HG03095 (cell line): ENCODE measurements at regions not wholly inside any gene's neighbourhood (a gene's known extent, or its start where the extent isn't known, plus 50 kb on each side); places are given as distances from the start of the nearest gene placed in this dataset.
"Not testable (repeated sequence)": the region's sequence is repeated elsewhere in the genome, so short reads cannot be mapped to it uniquely, and the experiment has no call there.

Source experiments
- ATAC-seq: cut with Tn5 transposase; IDR thresholded peaks from one replicate; pipeline ENCODE4 v1.9.1; 2021; ENCODE audit warnings: moderate library complexity; ENCODE audit not compliant: unreplicated experiment

DNA sequence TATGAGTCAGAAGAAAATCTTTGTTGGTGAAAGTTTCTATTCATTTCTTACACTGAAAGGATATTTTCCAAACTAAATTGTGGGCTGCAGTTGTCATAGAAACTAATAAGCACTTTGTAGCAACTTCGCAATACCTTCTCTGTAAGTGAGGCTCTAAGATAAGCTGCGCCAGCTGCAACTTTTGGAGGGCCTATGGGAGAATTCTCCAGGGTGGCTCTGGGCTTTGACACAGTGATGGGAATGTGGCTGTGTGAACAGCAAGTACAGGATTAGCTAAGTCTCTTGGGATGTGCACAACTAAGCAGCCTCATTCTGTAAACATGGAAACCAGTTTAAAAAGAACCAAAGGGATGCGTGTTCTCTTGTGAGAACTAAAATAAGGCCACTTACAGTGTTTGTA lies 124.6 kb upstream of the SGO1 start:
- no peak for ATAC-seq

DNA sequence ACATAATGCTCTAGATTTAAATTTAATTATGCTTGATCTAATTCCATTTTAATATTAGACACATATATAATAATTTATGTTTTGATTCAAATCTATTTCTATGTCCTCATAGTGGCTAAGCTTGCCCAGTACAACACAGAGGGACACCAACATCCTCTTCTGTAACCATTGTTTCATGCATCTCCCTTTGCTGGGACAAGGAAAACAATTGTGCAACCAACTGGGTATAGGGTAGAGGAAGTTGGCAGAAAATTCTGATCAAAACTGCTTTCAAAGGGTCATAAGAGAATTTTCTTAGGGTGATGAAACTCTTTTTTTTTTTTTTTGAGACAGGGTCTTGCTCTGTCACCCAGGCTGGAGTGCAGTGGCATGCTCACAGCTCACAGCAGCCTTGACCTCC lies 121.4 kb upstream of the SGO1 start:
- no peak for ATAC-seq

DNA sequence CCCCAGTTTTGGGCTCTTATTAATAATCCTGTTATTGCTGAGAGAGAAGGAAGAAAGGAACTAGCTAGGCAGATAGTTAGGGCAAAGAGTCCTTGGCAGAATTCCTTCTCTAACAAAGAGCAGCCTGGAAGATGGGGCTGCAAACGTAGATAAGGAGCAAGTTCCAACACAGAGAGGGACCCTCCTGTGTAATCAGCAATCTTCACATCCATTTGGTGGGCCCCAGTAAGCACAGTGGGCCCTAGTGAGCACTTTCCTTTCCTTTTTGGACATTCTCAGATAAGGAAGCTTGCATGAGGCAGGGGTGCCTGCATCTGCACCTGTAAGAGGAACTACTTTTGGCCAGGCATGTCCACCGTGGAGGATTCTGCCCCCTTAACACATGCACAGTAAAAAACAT lies 119.6 kb upstream of the SGO1 start:
- no peak for ATAC-seq

DNA sequence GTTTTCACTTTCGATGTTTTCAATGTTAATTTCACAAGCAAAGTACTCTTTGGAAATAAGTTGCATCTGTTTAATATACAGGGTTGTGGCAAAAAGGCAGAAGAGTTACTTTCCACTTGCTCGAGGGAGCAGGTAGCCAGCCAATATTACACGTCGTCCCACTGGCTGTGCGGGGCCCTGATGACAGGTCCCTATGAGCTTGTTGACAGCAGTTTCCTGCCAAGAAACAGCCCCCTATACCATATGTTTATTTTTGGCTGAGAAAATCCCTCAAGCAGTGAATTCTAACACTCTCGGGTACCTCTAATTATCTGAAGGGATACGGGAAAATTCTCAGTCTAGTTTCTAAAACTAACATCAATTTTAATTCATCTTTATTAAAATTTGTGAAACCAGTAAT lies 116.8 kb upstream of the SGO1 start:
- no peak for ATAC-seq

DNA sequence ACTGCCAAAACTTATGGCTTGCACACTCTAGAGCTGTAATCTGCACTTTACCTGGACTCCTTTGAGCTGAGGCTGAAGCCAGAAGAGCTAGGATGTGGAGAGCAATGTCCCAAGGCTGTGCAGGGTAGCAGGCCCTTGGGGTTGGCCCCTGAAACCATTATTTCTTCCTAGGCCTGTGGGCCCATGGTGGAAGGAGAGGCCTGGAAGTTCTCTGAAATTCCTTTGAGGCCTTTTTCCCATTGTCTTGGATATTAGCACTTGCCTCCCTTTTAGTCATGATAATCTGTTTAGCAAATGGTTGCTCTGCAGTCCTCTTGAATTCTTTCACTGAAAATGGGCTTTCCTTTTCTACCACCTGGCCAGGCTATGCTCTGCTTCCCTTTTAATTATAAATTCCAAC lies 102.0 kb upstream of the SGO1 start:
- ATAC-seq: no peak

DNA sequence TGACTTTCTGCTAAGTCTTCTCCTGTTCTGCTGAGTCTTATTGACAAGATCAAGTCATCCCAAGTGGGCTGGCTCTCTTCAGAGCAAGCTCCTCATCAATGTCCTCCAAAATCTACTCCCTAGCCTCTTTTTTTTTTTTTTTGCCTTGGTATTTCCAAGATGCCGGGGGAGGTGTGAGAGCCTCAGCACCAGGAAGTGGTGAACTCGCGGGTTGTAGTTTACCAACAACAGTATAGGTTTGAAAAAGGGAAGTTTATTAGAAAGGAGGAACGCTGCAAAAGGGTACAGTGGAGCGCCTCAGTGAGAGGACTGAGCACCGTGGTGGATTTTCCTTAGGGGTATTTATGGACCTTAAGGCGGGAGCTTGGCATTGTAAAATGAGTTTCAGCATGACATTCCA lies 94.3 kb upstream of the SGO1 start:
- ATAC-seq: no peak

DNA sequence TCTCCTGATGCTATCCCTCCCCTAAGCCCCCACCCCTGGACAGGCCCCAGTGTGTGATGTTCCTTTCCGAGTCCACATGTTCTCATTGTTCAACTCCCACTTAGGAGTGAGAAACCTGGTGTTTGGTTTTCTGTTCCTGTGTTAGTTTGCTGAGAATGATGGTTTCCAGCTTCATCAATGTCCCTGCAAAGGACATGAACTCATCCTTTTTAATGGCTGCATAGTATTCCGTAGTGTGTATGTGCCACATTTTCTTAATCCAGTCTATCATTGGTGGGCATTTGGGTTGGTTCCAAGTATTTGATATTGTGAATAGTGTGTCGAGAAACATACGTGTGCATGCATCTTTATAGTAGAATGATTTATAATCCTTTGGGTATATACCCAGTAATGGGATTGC lies 80.0 kb upstream of the SGO1 start:
- not testable (repeated sequence) for ATAC-seq

DNA sequence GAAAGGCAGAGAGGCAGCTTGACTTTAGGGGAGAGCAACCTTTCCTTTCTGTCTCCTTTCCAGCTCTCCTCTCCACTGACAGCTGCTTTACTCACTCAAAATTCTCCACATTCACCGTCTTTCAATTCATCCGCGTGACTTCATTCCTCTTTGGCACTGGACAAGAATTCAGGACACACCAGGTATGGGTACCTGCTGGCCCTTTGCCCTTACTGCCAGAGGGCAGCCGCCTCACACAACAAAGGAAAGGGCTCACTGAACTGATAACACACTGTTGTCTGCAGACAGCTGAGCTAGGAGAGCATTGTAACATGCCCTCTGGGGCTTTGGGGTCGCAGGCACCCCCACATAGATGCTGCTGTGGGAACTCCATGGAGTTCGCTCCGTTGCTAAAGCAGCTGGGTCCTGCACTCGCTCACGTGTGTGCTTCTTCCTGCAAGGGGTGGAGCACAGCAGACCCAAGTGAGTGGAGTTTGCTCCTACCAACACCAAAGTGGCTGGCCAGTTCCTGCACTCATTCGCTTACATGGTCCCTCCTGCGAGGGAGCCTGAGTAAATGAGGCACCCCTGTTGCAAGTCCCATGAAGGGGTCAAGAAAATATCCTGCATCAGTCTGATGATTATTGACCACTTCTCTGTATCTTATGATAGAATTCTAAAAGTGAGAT lies 79.0 kb upstream of the SGO1 start:
- ATAC-seq: no peak

DNA sequence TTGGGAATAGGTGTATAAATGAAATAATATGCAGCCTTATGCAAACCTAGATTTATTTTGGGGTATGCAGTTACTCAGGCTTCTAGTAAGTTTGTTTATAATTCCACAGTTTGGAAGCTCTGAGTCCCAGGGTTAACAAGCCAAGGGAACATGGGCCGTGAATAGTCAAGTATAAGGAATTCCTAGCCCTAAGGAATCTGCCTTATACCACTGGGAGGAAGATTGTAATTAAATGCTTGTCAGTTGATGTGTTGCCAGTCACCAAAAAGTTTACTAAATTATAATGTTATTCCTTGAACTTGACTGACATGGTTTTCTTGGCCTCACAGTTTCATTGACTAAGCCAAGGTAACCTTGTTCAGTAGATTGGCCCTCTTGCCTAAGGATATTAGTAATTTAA lies 72.4 kb upstream of the SGO1 start:
- ATAC-seq: no peak

DNA sequence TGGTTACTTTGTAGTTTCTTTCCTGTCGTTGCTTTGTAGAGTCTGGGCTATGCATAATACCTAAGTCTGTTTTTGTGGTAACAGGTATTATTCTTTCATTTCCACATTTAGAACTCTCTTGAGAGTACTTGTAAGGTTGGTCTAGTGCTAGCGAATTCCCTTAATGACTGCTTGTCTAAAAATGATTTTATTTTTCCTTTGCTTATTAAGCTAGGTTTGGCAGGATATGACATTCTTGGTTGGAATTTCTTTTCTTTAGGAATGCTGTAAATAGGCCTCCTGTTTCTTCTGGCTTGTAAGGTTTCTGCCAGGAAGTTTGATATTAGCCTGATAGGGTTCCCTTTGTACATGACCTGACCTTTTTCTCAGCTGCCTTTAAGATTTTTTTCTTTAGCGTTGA lies 70.1 kb upstream of the SGO1 start:
- peak; percentile 94 for ATAC-seq

DNA sequence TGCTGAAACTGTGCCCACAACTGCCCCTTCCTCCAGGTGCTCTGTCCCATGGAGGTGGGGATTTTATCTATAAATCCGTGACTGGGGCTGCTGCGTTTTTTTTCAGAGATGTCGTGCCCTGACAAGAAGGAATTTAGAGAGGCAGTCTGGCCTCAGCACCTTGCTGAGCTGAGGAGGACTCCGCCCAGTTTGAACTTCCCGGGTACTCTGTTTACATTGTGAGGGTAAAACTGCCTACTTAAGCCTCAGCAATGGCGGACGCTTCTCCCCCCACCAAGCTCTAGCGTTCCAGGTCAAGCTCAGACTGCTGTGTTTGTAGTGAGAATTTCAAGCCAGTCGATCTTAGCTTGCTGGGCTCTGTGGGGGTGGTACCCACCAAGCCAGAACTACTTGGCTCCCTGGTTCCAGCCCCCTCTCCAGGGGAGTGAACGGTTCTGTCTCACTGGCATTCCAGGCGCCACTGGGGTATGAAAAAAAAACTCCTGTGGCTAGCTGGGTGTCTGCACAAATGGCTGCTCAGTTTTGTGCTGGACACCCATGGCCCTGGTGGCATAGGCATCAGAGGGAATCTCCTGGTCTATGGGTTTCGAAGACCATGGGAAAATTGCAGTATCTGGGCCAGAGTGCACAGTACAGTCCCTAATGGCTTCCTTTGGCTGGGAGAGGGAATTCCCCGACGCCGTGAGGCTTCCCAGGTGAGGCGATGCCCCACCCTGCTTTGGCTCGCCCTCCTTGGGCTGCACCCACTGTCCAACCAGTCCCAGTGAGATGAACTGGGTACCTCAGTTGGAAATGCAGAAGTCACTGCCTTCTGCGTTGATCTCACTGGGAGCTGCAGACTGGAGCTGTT lies 68.5 kb upstream of the SGO1 start:
- ATAC-seq: no peak

DNA sequence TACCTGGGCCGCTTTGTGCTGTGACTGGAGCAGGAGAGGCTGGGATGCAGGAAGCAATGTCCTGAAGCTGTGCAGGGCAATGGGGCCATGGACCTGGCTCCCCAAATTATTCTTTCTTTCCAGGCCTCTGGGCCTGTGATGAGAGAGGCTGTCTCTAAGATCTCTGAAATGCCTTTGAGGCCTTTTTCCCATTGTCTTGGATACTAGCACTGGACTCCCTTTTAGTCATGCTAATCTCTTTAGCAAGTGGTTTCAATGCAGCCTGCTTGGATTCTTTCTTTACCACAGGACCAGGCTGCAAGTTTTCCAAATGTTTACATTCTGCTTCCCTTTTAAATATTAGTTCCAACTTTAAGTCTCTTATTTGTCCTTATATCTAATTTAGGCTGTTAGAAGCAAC lies 64.8 kb upstream of the SGO1 start:
- ATAC-seq: no peak

DNA sequence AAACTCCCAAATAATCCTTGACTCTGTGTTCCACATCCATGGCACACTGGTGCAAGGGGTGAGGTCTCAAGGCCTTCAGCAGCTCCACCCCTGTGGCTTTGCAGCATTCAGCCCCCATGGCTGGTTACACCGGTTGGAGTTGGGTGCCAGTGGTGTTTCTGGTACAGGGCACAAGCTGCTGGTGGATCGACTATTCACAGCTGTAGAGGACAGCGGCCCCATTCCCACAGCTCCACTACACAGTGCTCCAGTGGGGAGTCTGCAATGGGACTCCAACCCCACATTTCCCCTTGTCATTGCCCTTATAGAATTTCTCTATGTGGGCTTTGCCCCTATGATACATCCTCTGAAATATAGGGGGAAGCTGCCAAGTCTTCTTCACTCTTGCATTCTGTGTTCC lies 64.3 kb upstream of the SGO1 start:
- ATAC-seq: no peak

DNA sequence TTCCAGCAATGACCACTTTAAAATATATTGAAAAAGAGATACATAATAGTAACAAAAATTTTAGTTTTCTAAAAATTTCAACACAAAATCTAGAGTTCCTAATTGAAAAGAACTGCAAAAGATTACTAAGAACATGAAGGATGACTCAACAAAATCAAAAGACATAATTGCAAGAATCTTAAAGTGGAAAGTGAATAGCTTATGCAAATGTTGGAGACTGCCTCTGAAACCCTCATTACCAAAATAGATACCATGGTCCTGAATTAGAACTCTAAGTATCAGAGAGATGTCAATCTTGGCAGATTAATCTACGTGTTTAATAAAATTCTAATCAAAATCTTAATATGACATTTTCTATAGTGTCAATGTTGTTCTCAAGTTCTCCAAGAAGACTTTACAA lies 60.7 kb upstream of the SGO1 start:
- peak; percentile 88 for ATAC-seq

DNA sequence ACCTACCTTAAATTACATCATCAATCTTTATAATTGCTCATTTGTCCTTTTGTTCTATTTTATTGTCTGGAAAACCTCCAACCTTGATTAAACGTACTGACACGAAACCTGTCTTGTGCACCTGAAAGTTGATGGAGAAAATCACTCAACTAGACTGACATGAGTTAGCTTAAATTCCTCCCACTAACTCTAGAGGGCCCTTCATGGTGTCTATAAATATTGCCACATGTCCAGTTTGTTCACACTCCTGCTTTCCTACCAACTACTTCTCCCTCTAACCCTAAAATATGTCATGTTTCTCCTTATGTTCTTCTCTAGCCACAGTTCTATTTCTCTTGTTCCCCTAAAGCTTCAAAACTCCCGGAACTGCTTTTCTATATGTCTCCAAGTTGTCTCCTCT lies 59.8 kb upstream of the SGO1 start:
- no peak for ATAC-seq

DNA sequence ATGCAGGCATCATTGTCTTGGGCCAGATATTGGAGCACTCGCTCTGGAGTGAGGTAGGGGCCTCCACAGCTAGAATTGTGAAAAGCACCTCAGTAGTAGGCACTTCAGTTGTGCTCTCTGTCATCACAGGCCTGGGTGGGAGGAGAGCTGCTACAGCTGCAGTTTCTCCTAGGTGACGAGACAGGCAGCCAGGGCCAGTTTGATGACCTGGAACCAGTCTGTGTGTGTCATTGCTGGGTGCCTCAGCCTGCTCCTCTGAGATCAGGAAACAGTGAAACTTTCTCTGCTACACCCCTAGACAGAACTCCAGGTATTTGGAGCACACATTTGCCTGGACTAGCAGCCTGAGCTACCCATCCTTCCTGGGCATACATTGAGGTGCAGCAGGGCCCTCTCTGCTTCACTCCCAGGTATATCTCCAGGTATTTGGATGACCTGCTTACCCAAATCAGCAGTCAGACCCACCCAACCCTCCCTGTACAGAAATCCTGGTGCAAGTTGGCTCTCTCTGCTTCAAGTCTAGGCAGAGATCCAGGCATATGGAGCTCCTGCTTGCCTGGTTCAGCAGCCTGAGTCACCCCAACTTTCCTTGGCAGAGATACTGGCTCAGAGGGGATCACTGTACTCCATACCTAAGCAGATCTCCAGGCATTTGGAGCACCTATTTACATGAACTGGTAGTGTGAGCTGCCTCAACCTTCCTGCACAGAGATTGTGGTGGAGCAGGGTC lies 54.3 kb upstream of the SGO1 start:
- no peak for ATAC-seq

DNA sequence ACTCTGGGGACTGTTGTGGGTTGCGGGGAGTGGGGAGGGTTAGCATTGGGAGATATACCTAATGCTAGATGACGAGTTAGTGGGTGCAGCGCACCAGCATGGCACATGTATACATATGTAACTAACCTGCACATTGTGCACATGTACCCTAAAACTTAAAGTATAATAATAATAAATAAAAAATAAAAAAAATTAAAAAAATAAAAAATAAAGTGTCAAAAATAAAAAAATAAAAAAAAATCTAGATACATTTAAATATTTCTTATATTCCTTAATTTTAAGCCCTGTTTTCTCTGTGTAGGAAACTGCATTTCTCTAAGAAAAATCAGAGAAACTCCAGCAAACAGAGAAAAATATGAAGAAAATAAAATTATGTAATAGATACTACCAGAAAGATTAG lies 52.2 kb upstream of the SGO1 start:
- not testable (repeated sequence) for ATAC-seq

DNA sequence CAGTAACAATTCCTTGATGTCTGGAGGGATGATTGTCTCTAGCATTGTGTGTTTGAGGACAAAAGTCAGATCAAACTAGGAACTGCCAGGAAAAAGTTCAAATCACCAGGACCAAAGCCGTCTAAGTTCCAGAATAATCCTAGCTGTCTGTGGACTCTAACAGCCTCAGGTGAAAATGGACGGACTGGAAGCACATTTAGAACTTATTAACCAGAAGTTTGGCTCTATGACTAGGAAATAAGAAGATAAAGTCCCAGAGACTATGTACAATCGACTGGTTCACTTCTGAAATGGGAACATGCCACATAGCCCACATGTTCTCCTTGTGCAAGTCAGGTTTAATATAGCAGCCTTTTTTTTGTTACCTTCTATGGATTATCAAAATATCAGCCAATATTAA lies 50.6 kb upstream of the SGO1 start:
- ATAC-seq: no peak
